Kidney (tissue), 13 donors: ENCODE measurements at regions not wholly inside any gene's neighbourhood (a gene's known extent, or its start where the extent isn't known, plus 50 kb on each side); places are given as distances from the start of the nearest gene placed in this dataset.

Experiments used
- DNase-seq, 5 donors: peaks; one replicate each; pipeline ENCODE4 v3.0.0-alpha.2; 2013 to 2020
- FAIRE-seq: peaks from 2 replicates; lab custom pipeline; 2012; peaks lifted over from hg19 to GRCh38; lab: Jason Lieb, UNC
- H3K27ac ChIP-seq, 2 donors: one replicate each; pipeline ENCODE4 v1.7.0; 2013; ENCODE audit warnings: low read depth in 2 of 2, low read length in 2 of 2, inconsistent platforms in 1 of 2
- H3K27me3 ChIP-seq: one replicate; pipeline ENCODE4 v1.7.1; 2013; ENCODE audit warnings: low read length, inconsistent platforms; ENCODE audit not compliant: control insufficient read depth, insufficient read depth
- H3K36me3 ChIP-seq, 3 donors: one replicate each; pipeline versions ENCODE4 v1.7.0 to v1.7.1; 2013; ENCODE audit warnings: low read length in 3 of 3, control low read depth in 1 of 3, inconsistent platforms in 1 of 3; ENCODE audit not compliant: insufficient read depth in 3 of 3, control insufficient read depth in 2 of 3
- H3K4me1 ChIP-seq, 3 donors: one replicate each; pipeline versions ENCODE4 v1.7.0 to v1.7.1; 2013; ENCODE audit warnings: low read length in 3 of 3, inconsistent platforms in 1 of 3, low read depth in 1 of 3; ENCODE audit not compliant: control insufficient read depth in 2 of 3, insufficient read depth in 2 of 3
- H3K4me3 ChIP-seq, 3 donors: one replicate each; pipeline versions ENCODE4 v1.7.0 to v1.8.1; 2013; ENCODE audit warnings: low read length in 3 of 3, control low read depth in 1 of 3, inconsistent platforms in 1 of 3
- H3K9ac ChIP-seq, 3 donors: one replicate each; pipeline versions ENCODE4 v1.7.0 to v1.7.1; 2013; ENCODE audit warnings: low read length in 3 of 3, control low read depth in 1 of 3, inconsistent platforms in 1 of 3
- H3K9me3 ChIP-seq, 3 donors: one replicate each; pipeline versions ENCODE4 v1.7.0 to v1.7.1; 2013; ENCODE audit warnings: low read length in 3 of 3, control low read depth in 1 of 3, inconsistent platforms in 1 of 3; ENCODE audit not compliant: control insufficient read depth in 2 of 3, insufficient read depth in 1 of 3
- intact Hi-C: fragments of 100-400 bp; cut with DNase I; formaldehyde crosslinking; loops from one replicate; pipeline ENCODE4 v1.11.1; 2022
- TF ChIP-seq, protein P1 (sequence below): IDR thresholded peaks from 3 replicates; pipeline ENCODE4 v1.5.1; 2012; ENCODE audit warnings: mild to moderate bottlenecking, moderate library complexity, borderline replicate concordance; ENCODE audit not compliant: insufficient read depth; ENCODE audit errors: extremely low read depth
- donor health status: control.
- donor health status: control.
- donor health status: control.
- donor health status: control.
- donor health status: control.
- donor health status: DM: yes; HTN: yes; CAD: no.
- donor health status: Normal renal cell carcinoma (clear cell type).

DNA sequence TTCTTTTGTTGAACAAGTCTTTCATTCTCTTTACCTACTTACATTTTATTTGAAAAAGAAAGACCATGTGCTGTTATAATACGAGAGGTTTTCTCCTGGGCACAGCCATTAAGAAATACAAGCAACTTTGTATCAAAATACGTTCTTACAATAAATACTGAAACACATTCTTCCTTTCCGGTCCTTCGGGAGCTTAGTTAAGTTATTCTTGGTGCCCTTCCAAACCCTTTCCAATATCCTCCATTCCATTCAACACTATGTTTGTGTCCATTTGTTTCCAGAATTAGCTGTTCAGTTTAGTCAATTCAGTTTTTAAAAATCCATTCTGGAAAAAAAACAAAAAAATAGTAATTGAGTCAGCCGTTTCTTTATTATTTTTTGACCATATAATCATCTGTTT, 746.8 kb upstream of the SLC10A2 start:
- Histone ChIP-seq H3K4me3 (no peak overlapping the region), H3K36me3 (no peaks in the 10 kb centered on the region), H3K9me3 (no peaks in the 10 kb centered on the region), H3K27me3 (no peaks in the 10 kb centered on the region), H3K27ac (no peak overlapping the region), H3K4me1 (no peaks in the 10 kb centered on the region), H3K9ac (no peak overlapping the region)
- no peak for FAIRE-seq
- TF ChIP-seq, protein P1, sequence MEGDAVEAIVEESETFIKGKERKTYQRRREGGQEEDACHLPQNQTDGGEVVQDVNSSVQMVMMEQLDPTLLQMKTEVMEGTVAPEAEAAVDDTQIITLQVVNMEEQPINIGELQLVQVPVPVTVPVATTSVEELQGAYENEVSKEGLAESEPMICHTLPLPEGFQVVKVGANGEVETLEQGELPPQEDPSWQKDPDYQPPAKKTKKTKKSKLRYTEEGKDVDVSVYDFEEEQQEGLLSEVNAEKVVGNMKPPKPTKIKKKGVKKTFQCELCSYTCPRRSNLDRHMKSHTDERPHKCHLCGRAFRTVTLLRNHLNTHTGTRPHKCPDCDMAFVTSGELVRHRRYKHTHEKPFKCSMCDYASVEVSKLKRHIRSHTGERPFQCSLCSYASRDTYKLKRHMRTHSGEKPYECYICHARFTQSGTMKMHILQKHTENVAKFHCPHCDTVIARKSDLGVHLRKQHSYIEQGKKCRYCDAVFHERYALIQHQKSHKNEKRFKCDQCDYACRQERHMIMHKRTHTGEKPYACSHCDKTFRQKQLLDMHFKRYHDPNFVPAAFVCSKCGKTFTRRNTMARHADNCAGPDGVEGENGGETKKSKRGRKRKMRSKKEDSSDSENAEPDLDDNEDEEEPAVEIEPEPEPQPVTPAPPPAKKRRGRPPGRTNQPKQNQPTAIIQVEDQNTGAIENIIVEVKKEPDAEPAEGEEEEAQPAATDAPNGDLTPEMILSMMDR, result no peak
- intact Hi-C loops, result no loop called here
- peak in 2 of 5 donors; percentile 6 to 16 for DNase-seq

DNA sequence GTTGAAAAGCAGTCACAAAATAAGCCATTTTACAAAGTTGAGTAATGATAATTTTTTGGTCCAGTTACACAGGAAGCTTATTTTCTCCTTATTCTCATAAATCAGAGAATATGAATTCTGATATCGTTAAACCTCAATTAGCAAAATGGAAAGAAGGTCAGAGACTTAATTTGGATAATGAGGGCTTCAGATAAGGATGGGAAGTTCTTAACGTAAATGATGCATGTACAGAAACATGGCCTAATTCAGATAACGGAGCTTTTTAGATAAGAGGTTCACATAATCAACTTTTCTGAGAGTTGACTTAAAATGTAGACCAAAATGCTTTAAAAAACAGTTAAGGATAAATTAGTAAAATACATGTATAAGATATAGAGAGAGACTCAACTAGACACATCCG, 746.3 kb upstream of the SLC10A2 start:
- DNase-seq (no peak), FAIRE-seq (no peak)
- Histone ChIP-seq H3K27ac (no peak overlapping the region), H3K4me1 (no peaks in the 10 kb centered on the region), H3K4me3 (no peak overlapping the region), H3K27me3 (no peaks in the 10 kb centered on the region), H3K9ac (no peak overlapping the region), H3K36me3 (no peaks in the 10 kb centered on the region), H3K9me3 (no peaks in the 10 kb centered on the region)
- TF ChIP-seq, protein P1, result no peak
- intact Hi-C loops, result no loop called here

DNA sequence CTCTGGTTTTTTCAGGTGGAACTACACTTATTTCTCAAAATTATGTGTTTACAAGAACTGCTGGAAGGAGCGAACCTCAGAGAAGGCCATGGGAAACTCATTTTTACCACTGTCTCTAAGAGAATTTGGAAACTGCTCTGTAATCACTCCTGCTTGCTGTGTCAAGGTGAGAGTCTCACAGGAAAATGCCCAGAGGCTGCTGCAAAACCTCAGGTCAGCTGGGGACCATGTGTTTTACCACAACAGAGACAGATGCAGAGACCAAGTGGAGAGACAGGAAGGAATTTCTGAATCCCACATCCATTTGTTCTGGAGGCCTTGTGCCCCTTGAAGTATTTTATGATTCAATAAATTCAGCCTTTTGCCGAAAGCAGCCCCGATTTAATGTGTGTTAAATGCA, 743.8 kb upstream of the SLC10A2 start:
- Histone ChIP-seq H3K27me3 (no peaks in the 10 kb centered on the region), H3K27ac (no peak overlapping the region), H3K9me3 (no peaks in the 10 kb centered on the region), H3K4me1 (no peaks in the 10 kb centered on the region), H3K9ac (no peak overlapping the region), H3K4me3 (no peak overlapping the region), H3K36me3 (no peaks in the 10 kb centered on the region)
- TF ChIP-seq, protein P1, result no peak
- FAIRE-seq (no peak), DNase-seq (no peak)
- intact Hi-C loops, result no loop called here

DNA sequence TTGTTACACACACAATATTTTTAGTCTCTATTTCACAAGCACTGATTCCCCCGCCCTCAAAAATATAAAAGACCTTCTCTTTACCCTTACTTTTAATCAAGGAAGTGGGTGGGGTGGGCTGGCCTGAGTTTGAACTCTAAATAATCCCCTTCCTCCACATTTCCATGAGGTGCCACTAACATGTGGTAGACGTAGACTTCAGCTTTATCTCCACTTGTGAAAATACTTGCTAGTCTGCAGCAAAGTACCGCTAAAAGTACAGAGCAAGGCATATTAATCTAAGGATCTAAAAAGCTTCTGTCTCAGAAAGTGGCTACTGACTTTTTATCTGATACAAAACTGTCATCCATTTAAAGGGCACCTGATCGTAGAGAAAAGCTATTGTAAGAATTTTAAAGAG, 739.6 kb upstream of the SLC10A2 start:
- intact Hi-C loops, result no loop called here
- H3K27me3 ChIP-seq, result no peaks in the 10 kb centered on the region
- H3K4me3 ChIP-seq, result no peak overlapping the region
- no peak for DNase-seq
- H3K36me3 ChIP-seq, result no peaks in the 10 kb centered on the region
- H3K9me3 ChIP-seq, result no peaks in the 10 kb centered on the region
- TF ChIP-seq, protein P1, result no peak
- no peak for FAIRE-seq
- no peak overlapping the region for H3K9ac ChIP-seq
- H3K4me1 ChIP-seq, result no peaks in the 10 kb centered on the region
- H3K27ac ChIP-seq, result no peak overlapping the region
